ENCODE measurements at regions not wholly inside any gene's neighbourhood (a gene's known extent, or its start where the extent isn't known, plus 50 kb on each side); places are given as distances from the start of the nearest gene placed in this dataset.

DNA sequence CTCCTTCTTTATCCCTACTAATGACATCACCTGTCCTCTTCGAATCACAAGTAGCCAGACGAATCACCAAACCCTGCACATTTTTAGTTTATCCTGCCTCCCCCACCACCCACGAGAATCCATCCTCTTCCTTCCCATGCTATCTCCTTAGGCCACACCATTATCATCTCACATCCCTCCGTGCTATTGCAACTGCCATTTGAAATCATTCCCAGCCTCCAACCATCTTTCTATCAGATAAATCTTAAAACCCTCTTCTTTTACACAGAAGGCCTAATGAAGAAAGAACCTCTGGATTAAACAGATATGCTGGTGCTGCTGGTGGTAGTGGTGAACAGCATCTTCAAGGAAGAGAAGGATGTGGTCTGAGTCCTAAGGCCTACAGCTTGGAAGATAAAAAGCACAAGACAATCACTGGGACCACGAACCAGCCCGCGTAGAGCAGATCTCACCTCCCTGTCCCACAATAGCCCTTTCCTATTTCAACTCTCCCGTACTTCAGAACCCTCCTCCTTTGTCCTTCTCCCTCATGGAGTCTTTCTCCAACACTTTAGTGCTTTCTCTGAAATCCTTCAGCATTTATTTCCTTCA, 403.1 kb downstream of the SFMBT2 start (continued):
- TF ChIP-seq, protein P1, sequence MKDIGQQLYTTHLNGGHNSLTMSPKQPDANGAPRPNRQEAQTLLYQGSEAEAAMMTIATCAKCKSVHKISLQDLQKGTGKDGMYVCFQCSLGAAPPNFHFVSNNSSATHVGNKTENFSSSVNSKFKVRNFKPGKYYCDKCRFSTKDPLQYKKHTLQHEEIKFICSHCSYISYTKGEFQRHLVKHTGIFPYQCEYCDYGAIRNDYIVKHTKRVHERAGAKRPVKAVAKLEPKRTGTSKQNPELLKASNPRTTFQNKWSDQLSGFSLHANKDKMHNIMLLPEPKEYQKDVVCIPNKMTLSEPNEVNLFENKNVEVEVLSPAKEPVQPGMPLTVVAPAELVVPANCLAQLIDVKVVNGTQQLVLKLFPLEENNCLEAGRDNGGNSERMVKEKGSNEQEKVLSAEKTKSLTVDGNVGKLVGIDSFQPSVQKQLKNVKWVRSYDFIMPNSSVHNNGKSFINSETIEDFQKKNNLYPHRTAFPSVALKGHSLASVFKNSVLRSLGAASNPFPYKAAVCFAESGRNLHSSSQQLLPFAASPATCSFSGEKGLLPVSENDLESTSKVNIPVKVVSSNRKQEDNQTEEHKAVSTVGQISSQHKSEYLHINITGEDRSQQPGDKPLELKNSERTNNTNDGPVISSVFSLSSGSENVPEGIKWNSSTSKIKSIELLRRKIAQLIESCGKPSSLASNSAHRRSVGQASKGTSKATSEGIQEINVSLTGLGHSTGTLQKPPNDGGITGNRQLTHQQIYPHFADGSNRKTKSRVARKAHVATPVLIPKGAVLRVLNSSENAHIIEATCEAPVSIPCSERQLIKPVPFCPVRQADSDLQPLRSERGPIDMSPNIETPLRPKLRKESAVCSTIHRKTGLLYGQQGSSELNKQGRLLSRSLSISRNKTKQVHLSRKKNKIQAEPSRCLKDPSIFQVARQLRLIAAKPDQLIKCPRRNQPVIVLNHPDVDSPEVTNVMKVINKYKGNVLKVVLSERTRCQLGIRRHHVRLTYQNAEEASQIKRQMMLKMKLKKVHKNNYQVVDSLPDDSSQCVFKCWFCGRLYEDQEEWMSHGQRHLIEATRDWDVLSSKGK (CRISPR knock-in tag; IDR thresholded peaks at IDR 0.05) = no peak
- TF ChIP-seq, protein P2, sequence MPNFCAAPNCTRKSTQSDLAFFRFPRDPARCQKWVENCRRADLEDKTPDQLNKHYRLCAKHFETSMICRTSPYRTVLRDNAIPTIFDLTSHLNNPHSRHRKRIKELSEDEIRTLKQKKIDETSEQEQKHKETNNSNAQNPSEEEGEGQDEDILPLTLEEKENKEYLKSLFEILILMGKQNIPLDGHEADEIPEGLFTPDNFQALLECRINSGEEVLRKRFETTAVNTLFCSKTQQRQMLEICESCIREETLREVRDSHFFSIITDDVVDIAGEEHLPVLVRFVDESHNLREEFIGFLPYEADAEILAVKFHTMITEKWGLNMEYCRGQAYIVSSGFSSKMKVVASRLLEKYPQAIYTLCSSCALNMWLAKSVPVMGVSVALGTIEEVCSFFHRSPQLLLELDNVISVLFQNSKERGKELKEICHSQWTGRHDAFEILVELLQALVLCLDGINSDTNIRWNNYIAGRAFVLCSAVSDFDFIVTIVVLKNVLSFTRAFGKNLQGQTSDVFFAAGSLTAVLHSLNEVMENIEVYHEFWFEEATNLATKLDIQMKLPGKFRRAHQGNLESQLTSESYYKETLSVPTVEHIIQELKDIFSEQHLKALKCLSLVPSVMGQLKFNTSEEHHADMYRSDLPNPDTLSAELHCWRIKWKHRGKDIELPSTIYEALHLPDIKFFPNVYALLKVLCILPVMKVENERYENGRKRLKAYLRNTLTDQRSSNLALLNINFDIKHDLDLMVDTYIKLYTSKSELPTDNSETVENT (CRISPR knock-in tag; IDR thresholded peaks at IDR 0.05) = no peak
- TF ChIP-seq ETS2 (tag; IDR thresholded peaks at IDR 0.05; ENCODE audit: borderline replicate concordance, poor library complexity, severe bottlenecking) (no peak), EGR1 (conservative IDR thresholded peaks at IDR 0.05) (peak; percentile 99), TBL1XR1 (IDR thresholded peaks at IDR 0.05; ENCODE audit: low read length in 2 of 2) (no peak), SMARCE1 (IDR thresholded peaks at IDR 0.05) (peak; percentile 58; the same call in 1 of the 2 replicates), FOXM1 (IDR thresholded peaks at IDR 0.05; ENCODE audit: low read depth) (peak; percentile 69), FOXM1 (CRISPR knock-in tag; IDR thresholded peaks at IDR 0.05; ENCODE audit: low read depth) (no peak), GATA2 (CRISPR knock-in tag; IDR thresholded peaks at IDR 0.05) (peak; percentile 77; the same call in 1 of the 2 replicates), CCNT2 (IDR thresholded peaks at IDR 0.05; ENCODE audit: borderline replicate concordance, extremely low read depth, insufficient read length, low read depth, low read length) (no peak), HOXB6 (CRISPR knock-in tag; IDR thresholded peaks at IDR 0.05; ENCODE audit: borderline replicate concordance) (no peak), ZNF174 (CRISPR knock-in tag; IDR thresholded peaks at IDR 0.05) (no peak), ZNF146 (CRISPR knock-in tag; IDR thresholded peaks at IDR 0.05; ENCODE audit: unreplicated experiment) (no peak), HDAC2 (IDR thresholded peaks at IDR 0.05) (0 out of 2 replicates have a peak, but pooled peaks have one; percentile 65), FOXA3 (CRISPR knock-in tag; conservative IDR thresholded peaks at IDR 0.05 in 1 of 2, IDR thresholded peaks at IDR 0.05 in 1 of 2) (no peak), NUFIP1 (IDR thresholded peaks at IDR 0.05; ENCODE audit: partially characterized antibody) (no peak), PCBP1 (IDR thresholded peaks at IDR 0.05; ENCODE audit: low read depth, low read length, poor library complexity, severe bottlenecking) (no peak), RBM17 (IDR thresholded peaks at IDR 0.05; ENCODE audit: borderline replicate concordance, low read depth, low read length) (no peak)
- TF ChIP-seq, protein P3, sequence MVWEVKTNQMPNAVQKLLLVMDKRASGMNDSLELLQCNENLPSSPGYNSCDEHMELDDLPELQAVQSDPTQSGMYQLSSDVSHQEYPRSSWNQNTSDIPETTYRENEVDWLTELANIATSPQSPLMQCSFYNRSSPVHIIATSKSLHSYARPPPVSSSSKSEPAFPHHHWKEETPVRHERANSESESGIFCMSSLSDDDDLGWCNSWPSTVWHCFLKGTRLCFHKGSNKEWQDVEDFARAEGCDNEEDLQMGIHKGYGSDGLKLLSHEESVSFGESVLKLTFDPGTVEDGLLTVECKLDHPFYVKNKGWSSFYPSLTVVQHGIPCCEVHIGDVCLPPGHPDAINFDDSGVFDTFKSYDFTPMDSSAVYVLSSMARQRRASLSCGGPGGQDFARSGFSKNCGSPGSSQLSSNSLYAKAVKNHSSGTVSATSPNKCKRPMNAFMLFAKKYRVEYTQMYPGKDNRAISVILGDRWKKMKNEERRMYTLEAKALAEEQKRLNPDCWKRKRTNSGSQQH (CRISPR knock-in tag; IDR thresholded peaks at IDR 0.05) = no peak
- TF ChIP-seq, protein P4, sequence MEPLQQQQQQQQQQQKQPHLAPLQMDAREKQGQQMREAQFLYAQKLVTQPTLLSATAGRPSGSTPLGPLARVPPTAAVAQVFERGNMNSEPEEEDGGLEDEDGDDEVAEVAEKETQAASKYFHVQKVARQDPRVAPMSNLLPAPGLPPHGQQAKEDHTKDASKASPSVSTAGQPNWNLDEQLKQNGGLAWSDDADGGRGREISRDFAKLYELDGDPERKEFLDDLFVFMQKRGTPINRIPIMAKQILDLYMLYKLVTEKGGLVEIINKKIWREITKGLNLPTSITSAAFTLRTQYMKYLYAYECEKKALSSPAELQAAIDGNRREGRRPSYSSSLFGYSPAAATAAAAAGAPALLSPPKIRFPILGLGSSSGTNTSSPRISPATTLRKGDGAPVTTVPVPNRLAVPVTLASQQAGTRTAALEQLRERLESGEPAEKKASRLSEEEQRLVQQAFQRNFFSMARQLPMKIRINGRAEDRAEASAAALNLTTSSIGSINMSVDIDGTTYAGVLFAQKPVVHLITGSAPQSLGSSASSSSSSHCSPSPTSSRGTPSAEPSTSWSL (CRISPR knock-in tag; IDR thresholded peaks at IDR 0.05; ENCODE audit: borderline replicate concordance) = no peak
